ENCODE measurements at regions not wholly inside any gene's neighbourhood (a gene's known extent, or its start where the extent isn't known, plus 50 kb on each side); places are given as distances from the start of the nearest gene placed in this dataset.

DNA sequence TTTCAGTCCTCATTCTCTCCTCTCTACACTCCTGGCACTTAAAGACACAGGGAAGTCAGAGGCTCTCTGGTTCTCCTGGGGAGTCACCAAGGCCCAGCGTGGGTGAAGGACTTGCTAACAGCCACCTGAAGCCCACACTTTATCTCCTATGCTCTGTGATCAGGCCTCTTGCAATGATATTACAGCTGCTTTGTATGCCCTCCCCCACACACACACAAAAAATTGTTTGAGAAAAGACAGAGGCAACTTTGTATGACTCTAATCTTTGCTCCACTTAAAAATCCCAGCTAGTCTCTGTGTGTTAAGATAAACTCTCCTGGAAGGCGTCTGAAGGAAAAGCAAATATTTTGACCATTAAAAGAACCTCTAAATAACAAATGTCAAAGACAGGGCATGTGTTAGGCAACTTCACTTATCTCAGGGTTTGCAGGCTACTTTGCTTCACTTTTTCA lies 507.2 kb downstream of the TNS3 start:
- no peak overlapping the region for H3K4me3 ChIP-seq
- WGBS, 2 donors: 35 to 36% methylated on average over 2 of the region's 2 CpGs
- no peak for DNase-seq (ENCODE audit: low spot score in 2 of 2)
- H3K27me3 ChIP-seq: no peaks in the 10 kb centered on the region
- H3K4me1 ChIP-seq: peaks cover 0 to 12% (median 0%) of the 10 kb centered on the region in 4 donors
- H3K27ac ChIP-seq: no peak overlapping the region
- TF ChIP-seq, protein P1, sequence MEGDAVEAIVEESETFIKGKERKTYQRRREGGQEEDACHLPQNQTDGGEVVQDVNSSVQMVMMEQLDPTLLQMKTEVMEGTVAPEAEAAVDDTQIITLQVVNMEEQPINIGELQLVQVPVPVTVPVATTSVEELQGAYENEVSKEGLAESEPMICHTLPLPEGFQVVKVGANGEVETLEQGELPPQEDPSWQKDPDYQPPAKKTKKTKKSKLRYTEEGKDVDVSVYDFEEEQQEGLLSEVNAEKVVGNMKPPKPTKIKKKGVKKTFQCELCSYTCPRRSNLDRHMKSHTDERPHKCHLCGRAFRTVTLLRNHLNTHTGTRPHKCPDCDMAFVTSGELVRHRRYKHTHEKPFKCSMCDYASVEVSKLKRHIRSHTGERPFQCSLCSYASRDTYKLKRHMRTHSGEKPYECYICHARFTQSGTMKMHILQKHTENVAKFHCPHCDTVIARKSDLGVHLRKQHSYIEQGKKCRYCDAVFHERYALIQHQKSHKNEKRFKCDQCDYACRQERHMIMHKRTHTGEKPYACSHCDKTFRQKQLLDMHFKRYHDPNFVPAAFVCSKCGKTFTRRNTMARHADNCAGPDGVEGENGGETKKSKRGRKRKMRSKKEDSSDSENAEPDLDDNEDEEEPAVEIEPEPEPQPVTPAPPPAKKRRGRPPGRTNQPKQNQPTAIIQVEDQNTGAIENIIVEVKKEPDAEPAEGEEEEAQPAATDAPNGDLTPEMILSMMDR (IDR thresholded peaks at IDR 0.05): no peak
- TF ChIP-seq EP300 (IDR thresholded peaks at IDR 0.05): no peak
- TF ChIP-seq POLR2A (IDR thresholded peaks at IDR 0.05): no peak
- H3K9me3 ChIP-seq: no peaks in the 10 kb centered on the region
- no peaks in the 10 kb centered on the region for H3K36me3 ChIP-seq

DNA sequence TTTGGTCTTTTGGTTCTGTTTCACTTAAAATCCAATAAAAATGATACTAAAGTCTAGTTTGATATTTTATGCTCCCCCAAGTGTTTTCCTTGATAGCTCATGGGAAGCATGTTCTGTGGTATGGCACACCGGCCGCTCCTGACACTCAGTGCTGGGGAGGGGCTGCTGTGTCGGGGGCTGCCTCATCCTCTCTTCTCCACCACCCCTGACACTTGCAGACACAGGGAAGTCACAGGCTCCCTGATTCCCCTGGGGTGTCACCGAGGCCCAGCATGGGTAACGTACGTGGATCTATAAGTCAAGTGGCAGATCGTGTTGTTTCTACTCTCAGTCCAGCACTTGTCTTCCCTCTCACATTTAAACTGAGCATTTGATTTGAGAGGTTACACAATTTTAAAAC lies 508.6 kb downstream of the TNS3 start:
- no peak for DNase-seq (ENCODE audit: low spot score in 2 of 2)
- no peak overlapping the region for H3K4me3 ChIP-seq
- 93 to 96% methylated on average over 7 of the region's 7 CpGs for WGBS, 2 donors
- no peaks in the 10 kb centered on the region for H3K36me3 ChIP-seq
- peaks cover 0 to 2% (median 0%) of the 10 kb centered on the region in 4 donors for H3K9me3 ChIP-seq
- TF ChIP-seq, protein P1 (IDR thresholded peaks at IDR 0.05): no peak
- TF ChIP-seq POLR2A (IDR thresholded peaks at IDR 0.05) (no peak), EP300 (IDR thresholded peaks at IDR 0.05) (no peak)
- peaks cover 0 to 12% (median 0%) of the 10 kb centered on the region in 4 donors for H3K4me1 ChIP-seq
- no peaks in the 10 kb centered on the region for H3K27me3 ChIP-seq
- no peak overlapping the region for H3K27ac ChIP-seq

DNA sequence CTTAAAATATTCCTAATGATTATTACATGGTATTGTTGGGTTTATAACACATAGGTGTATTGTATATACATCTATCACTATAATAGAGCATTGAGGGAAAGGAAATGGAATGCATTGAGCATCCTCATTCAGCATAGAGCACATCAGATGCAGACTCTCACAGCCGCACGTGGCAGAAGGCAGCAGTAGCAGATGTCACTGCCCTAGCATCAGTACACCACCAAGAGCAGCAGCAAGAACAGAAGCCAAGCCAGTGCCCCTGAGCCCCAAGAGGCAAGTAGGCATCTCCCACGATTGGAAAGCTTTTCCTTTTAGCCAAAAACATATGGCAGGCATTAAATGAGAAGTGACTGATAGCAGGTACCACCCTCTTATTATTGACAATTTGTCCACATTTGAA lies 510.0 kb downstream of the TNS3 start:
- Histone ChIP-seq H3K27ac (no peak overlapping the region), H3K27me3 (no peaks in the 10 kb centered on the region), H3K4me3 (no peak overlapping the region), H3K4me1 (peaks cover 0 to 12% (median 0%) of the 10 kb centered on the region in 4 donors), H3K9me3 (peaks cover 0 to 2% (median 0%) of the 10 kb centered on the region in 4 donors), H3K36me3 (no peaks in the 10 kb centered on the region)
- no peak for DNase-seq (ENCODE audit: low spot score in 2 of 2)
- TF ChIP-seq, protein P1 (IDR thresholded peaks at IDR 0.05): no peak
- WGBS, 2 donors: 72 to 76% methylated on average over 3 of the region's 3 CpGs

DNA sequence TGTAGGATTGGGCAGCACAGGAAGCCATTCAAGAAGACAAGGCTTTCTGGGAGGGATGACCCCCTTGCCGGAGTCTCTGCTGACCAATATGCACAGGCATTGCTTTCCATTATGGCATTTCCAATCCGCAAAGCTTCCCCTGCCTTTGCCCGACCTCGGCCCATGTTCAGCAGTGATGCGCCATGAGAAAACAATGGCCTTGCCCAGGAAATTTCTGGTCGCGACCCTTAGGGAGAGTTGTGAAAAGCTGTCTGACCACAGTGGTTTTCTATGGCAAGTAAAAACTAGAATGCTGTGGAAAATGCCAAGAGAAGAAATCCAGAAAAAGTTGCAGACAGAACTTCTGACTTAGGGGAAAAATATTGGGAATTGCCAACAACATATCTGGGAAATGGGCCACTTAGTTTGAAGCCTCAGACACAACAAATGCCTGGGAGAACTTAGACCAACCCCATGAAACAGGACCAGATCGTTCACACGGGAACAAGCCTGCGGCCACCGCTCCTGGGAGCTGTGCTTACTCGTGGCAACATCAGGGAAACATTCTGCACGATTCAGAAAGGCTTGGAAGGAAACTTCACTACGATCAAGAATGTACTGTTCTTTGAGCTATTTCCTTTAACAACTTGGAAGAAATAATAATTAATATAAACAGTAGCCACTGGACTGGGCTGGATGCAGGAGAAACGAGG lies 512.4 kb downstream of the TNS3 start:
- H3K4me3 ChIP-seq: no peak overlapping the region
- WGBS, 2 donors: 78 to 79% methylated on average over 15 of the region's 15 CpGs
- no peak overlapping the region for H3K27ac ChIP-seq
- H3K27me3 ChIP-seq: no peaks in the 10 kb centered on the region
- H3K4me1 ChIP-seq: peaks cover 0 to 3% (median 0%) of the 10 kb centered on the region in 4 donors
- H3K9me3 ChIP-seq: peaks cover 0 to 9% (median 0%) of the 10 kb centered on the region in 4 donors
- no peaks in the 10 kb centered on the region for H3K36me3 ChIP-seq
- TF ChIP-seq POLR2A (IDR thresholded peaks at IDR 0.05) (no peak), EP300 (IDR thresholded peaks at IDR 0.05) (no peak)
- TF ChIP-seq, protein P1 (IDR thresholded peaks at IDR 0.05): no peak
- no peak for DNase-seq (ENCODE audit: low spot score in 2 of 2)

DNA sequence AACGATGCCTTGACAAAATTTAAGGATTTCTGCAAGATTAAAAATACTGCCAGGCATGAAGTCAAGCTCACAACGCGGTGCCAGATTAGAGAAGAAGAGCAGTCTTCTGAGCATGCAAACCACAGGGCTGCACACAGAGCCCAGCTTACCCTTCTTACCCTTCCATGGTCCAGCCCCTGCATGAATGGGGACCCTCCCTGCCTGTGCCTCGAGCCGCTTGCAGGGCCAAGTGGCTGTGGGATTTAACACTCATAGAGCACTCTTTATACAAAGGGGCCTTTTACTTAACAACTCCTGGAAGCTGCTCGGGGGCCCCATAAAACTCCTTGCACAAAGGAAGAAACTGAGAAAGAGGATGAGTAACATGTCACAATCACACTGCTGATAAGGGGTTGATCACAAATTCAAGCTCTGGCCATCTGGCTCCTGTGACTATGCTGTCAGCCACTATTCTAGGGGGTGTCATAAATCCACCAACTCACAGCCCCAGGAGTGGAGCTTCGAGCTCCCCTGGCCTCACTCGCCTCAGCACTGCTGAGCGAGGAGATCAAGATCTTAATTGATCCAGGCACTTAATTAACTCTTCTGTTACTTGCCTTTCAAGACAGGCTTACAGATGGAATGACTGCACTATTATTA lies 514.8 kb downstream of the TNS3 start:
- no peak for DNase-seq (ENCODE audit: low spot score in 2 of 2)
- no peak overlapping the region for H3K27ac ChIP-seq
- no peaks in the 10 kb centered on the region for H3K4me1 ChIP-seq
- no peaks in the 10 kb centered on the region for H3K27me3 ChIP-seq
- WGBS, 2 donors: 42 to 43% methylated on average over 9 of the region's 9 CpGs
- H3K4me3 ChIP-seq: no peak overlapping the region
- TF ChIP-seq EP300 (IDR thresholded peaks at IDR 0.05) (no peak), POLR2A (IDR thresholded peaks at IDR 0.05) (no peak)
- TF ChIP-seq, protein P1 (IDR thresholded peaks at IDR 0.05): no peak
- H3K9me3 ChIP-seq: peaks cover 0 to 9% (median 0%) of the 10 kb centered on the region in 4 donors
- H3K36me3 ChIP-seq: no peaks in the 10 kb centered on the region
